A673 (cell line): ENCODE measurements at regions not wholly inside any gene's neighbourhood (a gene's known extent, or its start where the extent isn't known, plus 50 kb on each side); places are given as distances from the start of the nearest gene placed in this dataset.
"Not testable (repeated sequence)": the region's sequence is repeated elsewhere in the genome, so short reads cannot be mapped to it uniquely, and the experiment has no call there.

Experiments used
- BruUV-seq: library from RNA; stranded (reverse); fragments of 400-500 nt; replicated peaks from 2 replicates; lab custom pipeline; 2021; lab: Mats Ljungman, UMichigan
- CTCF ChIA-PET: fragments of 300-600 bp; sonication (Branson Sonifier 250); formaldehyde crosslinking; loops from one replicate; lab custom pipeline; 2022; ENCODE audit warnings: antibody characterized with exemption; lab: Charles Lee
- POLR2A ChIA-PET: fragments of 300-600 bp; sonication (Branson Sonifier 250); formaldehyde crosslinking; loops from one replicate; lab custom pipeline; 2022; ENCODE audit warnings: antibody characterized with exemption; ENCODE audit not compliant: low non-redundant PET; lab: Charles Lee
- DNase-seq: peaks from one replicate; pipeline ENCODE4 v3.0.0-alpha.2; 2015; ENCODE audit warnings: low spot score
- H3K27ac ChIP-seq: fragments of 200-600 bp; sonication (generic); 2 replicates; pipeline ENCODE4 v1.5.1; 2016; ENCODE audit warnings: mixed run types, low read depth, mild to moderate bottlenecking, mixed read lengths, antibody characterized with exemption, low read length; ENCODE audit not compliant: poor library complexity, severe bottlenecking
- H3K27me3 ChIP-seq: fragments of 200-600 bp; sonication (generic); replicated peaks from 2 replicates; pipeline ENCODE4 v1.6.1; 2017; ENCODE audit warnings: mixed run types, low read depth, mild to moderate bottlenecking, mixed read lengths, antibody characterized with exemption, low read length; ENCODE audit not compliant: insufficient read depth, poor library complexity
- H3K36me3 ChIP-seq: fragments of 200-600 bp; sonication (generic); 2 replicates; pipeline ENCODE4 v1.6.1; 2016; ENCODE audit warnings: mixed run types, mild to moderate bottlenecking, mixed read lengths, antibody characterized with exemption, low read length; ENCODE audit not compliant: insufficient read depth, poor library complexity, severe bottlenecking
- H3K4me1 ChIP-seq: fragments of 200-600 bp; sonication (generic); 2 replicates; pipeline ENCODE4 v1.6.1; 2017; ENCODE audit warnings: mixed run types, mild to moderate bottlenecking, mixed read lengths, antibody characterized with exemption, low read length; ENCODE audit not compliant: insufficient read depth, poor library complexity, severe bottlenecking
- H3K4me3 ChIP-seq: fragments of 200-600 bp; sonication (generic); 2 replicates; pipeline ENCODE4 v1.5.1; 2016; ENCODE audit warnings: low read depth, mixed run types, mild to moderate bottlenecking, mixed read lengths, low read length; ENCODE audit not compliant: poor library complexity, severe bottlenecking
- H3K9me3 ChIP-seq: fragments of 200-600 bp; sonication (generic); 2 replicates; pipeline ENCODE4 v1.6.1; 2016; ENCODE audit warnings: mixed run types, low read depth, mild to moderate bottlenecking, mixed read lengths, antibody characterized with exemption, low read length; ENCODE audit not compliant: poor library complexity, severe bottlenecking
- CTCF ChIP-seq: fragments of 300-800, 200-600 bp; sonication (generic); conservative IDR thresholded peaks from 2 replicates; pipeline ENCODE4 v1.5.1; 2017; ENCODE audit warnings: low read depth, mild to moderate bottlenecking, antibody characterized with exemption, low read length, moderate library complexity, mixed read lengths
- EZH2 ChIP-seq: fragments of 200-600 bp; sonication (generic); IDR thresholded peaks from 2 replicates; pipeline ENCODE4 v1.6.1; 2017; ENCODE audit warnings: borderline replicate concordance, low read depth, mild to moderate bottlenecking, mixed read lengths, antibody characterized with exemption, low read length; ENCODE audit not compliant: poor library complexity, severe bottlenecking
- intact Hi-C: fragments of 100-400 bp; cut with micrococcal nuclease; formaldehyde crosslinking; loops from one replicate; pipeline ENCODE4 v1.10.0; 2022; ENCODE audit not compliant: unreplicated experiment

DNA sequence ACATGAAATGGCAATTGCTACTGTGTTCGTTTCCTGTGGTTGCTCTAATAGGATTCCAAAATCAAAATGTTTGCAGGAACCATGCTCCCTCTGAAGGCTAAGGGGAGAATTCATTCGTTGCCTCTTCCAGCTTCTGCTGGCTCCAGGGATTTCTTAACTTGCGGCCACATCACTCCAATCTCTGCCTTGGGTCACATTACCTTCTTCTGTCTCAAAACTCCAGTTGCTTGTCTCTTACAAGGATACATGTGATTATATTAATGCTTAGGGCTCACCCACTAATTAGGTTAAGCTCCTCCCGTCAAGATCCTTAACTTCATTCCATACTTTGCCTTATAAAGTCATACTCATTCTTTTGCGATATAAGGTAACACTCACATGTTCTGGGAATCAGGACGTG lies 208.4 kb downstream of the RBM46 start:
- Histone ChIP-seq H3K4me3 (no peak overlapping the region), H3K9me3 (no peaks in the 10 kb centered on the region), H3K27ac (no peak overlapping the region), H3K27me3 (no peaks in the 10 kb centered on the region), H3K36me3 (no peaks in the 10 kb centered on the region), H3K4me1 (no peaks in the 10 kb centered on the region)
- ChIA-PET POLR2A (no interaction called here), CTCF (no interaction called here)
- intact Hi-C loops, result loop anchor here (10.0 kb wide), 1 partner anchor 795 kb away; no protein-coding TSS in a partner anchor
- DNase-seq, result no peak
- BruUV-seq, result no TSS peak
- TF ChIP-seq EZH2, result no peak
- no peak for TF ChIP-seq CTCF

DNA sequence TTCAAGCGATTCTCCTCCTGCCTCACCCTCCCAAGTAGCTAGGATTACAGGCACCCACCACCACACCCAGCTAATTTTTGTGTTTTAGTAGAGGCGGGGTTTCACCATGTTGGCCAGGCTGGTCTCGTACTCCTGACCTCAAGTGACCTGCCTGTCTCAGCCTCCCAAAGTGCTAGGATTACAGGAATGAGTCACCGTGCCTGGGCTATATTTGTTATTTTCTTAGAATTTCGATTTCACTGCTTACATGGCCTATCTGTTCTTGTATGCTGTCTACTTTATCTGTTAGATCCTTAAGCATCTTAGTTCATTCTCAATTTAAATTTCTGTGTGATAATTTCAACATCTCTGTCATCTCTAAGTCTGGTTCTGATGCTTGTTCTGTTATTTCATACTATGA lies 210.6 kb upstream of the NPY2R start:
- H3K9me3 ChIP-seq, H3K27me3 ChIP-seq, CTCF ChIA-PET, H3K4me3 ChIP-seq, BruUV-seq, H3K36me3 ChIP-seq, H3K27ac ChIP-seq, H3K4me1 ChIP-seq, DNase-seq, intact Hi-C loops, POLR2A ChIA-PET: not testable (repeated sequence)

DNA sequence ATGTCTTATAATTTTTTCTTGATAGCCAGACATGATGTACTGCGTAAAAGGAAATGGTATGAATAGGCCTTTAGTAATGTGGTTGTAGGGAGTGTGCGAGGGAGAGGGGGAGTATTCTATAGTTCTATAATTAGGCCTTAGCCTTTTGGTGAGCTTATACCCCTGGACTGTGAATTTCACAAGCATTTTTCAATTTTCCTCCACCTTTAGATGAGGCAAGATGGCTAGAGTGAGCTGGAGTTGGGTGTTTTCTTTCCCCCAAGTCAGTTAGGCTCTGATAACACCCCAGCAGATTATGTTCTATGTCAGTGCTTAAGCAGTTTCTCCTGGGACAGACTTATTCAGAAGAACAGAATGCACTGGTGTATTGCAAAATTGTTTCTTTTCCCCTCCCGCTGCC lies 210.2 kb upstream of the NPY2R start:
- DNase-seq, result no peak
- no peaks in the 10 kb centered on the region for H3K36me3 ChIP-seq
- H3K4me1 ChIP-seq, result no peaks in the 10 kb centered on the region
- no TSS peak for BruUV-seq
- ChIA-PET CTCF (no interaction called here), POLR2A (no interaction called here)
- no peak overlapping the region for H3K4me3 ChIP-seq
- intact Hi-C loops, result no loop called here
- TF ChIP-seq CTCF, result no peak
- no peak for TF ChIP-seq EZH2
- no peaks in the 10 kb centered on the region for H3K9me3 ChIP-seq
- H3K27ac ChIP-seq, result no peak overlapping the region
- H3K27me3 ChIP-seq, result no peaks in the 10 kb centered on the region

- TF ChIP-seq CTCF (no peak), EZH2 (no peak)
- Histone ChIP-seq H3K9me3 (no peaks in the 10 kb centered on the region), H3K4me3 (no peak overlapping the region), H3K27me3 (no peaks in the 10 kb centered on the region), H3K27ac (no peak overlapping the region), H3K4me1 (no peaks in the 10 kb centered on the region), H3K36me3 (no peaks in the 10 kb centered on the region)
- ChIA-PET CTCF (no interaction called here), POLR2A (no interaction called here)
- no peak for DNase-seq
- no TSS peak for BruUV-seq
- intact Hi-C loops, result no loop called here
Measured at GRCh38 chr4:154998773-154999172, 209.7 kb upstream of the NPY2R start.
